Activated naive CD8-positive, alpha-beta T cell (primary cell): ENCODE measurements at regions not wholly inside any gene's neighbourhood (a gene's known extent, or its start where the extent isn't known, plus 50 kb on each side); places are given as distances from the start of the nearest gene placed in this dataset.

ENCODE experiments used
- H3K27ac Mint-ChIP-seq: one replicate; pipeline ENCODE4 v1.8.0; 2021; ENCODE audit warnings: mixed read lengths
- H3K27me3 Mint-ChIP-seq: one replicate; pipeline ENCODE4 v1.8.0; 2021; ENCODE audit warnings: mixed read lengths
- H3K36me3 Mint-ChIP-seq: one replicate; pipeline ENCODE4 v1.8.0; 2021; ENCODE audit warnings: mixed read lengths
- H3K4me1 Mint-ChIP-seq: one replicate; pipeline ENCODE4 v1.8.0; 2021; ENCODE audit warnings: low read depth, mixed read lengths
- H3K4me3 Mint-ChIP-seq: one replicate; pipeline ENCODE4 v1.8.0; 2021; ENCODE audit warnings: mild to moderate bottlenecking, mixed read lengths
- H3K9me3 Mint-ChIP-seq: one replicate; pipeline ENCODE4 v1.8.0; 2021; ENCODE audit warnings: low read depth, mixed read lengths

- no peaks in the 10 kb centered on the region for H3K36me3 Mint-ChIP-seq
- H3K27ac Mint-ChIP-seq: no peak overlapping the region
- no peak overlapping the region for H3K4me3 Mint-ChIP-seq
- peaks cover 12% of the 10 kb centered on the region for H3K9me3 Mint-ChIP-seq
- no peaks in the 10 kb centered on the region for H3K4me1 Mint-ChIP-seq
- H3K27me3 Mint-ChIP-seq: no peaks in the 10 kb centered on the region
Measured at GRCh38 chr13:90551253-90551652, 796.2 kb upstream of the MIR17HG start.

GRCh38 chr13:90552702-90553101 lies 794.8 kb upstream of the MIR17HG start:
- Mint-ChIP-seq H3K4me1 (no peaks in the 10 kb centered on the region), H3K27me3 (no peaks in the 10 kb centered on the region), H3K36me3 (no peaks in the 10 kb centered on the region), H3K27ac (no peak overlapping the region), H3K4me3 (no peak overlapping the region), H3K9me3 (peaks cover 9% of the 10 kb centered on the region)

- no peak overlapping the region for H3K4me3 Mint-ChIP-seq
- H3K36me3 Mint-ChIP-seq: no peaks in the 10 kb centered on the region
- no peaks in the 10 kb centered on the region for H3K27me3 Mint-ChIP-seq
- H3K4me1 Mint-ChIP-seq: no peaks in the 10 kb centered on the region
- H3K9me3 Mint-ChIP-seq: peaks cover 10% of the 10 kb centered on the region
- no peak overlapping the region for H3K27ac Mint-ChIP-seq
Measured at GRCh38 chr13:90553159-90553558, 794.3 kb upstream of the MIR17HG start.

DNA sequence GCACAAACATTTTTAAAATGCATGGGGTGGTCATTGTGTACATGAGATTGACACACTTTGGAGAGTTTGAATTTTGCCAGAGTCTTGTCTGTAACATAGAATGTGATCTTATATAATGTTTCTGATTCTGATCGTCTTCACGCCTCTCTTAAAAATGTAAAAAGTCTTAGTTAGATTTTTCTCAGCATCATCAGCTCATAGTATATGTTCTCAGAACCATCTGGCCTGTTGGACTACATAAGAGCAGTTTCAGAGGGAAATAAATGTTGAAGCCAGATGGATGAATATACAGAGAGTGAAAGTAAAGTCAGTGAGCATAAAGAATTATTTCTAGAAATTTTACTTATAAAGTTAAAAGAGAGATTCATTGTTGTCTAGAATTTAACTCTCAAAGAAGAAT lies 789.9 kb upstream of the MIR17HG start:
- peaks cover 13% of the 10 kb centered on the region for H3K9me3 Mint-ChIP-seq
- no peaks in the 10 kb centered on the region for H3K36me3 Mint-ChIP-seq
- no peak overlapping the region for H3K27ac Mint-ChIP-seq
- no peaks in the 10 kb centered on the region for H3K27me3 Mint-ChIP-seq
- H3K4me1 Mint-ChIP-seq: no peaks in the 10 kb centered on the region
- H3K4me3 Mint-ChIP-seq: no peak overlapping the region

- Mint-ChIP-seq H3K4me1 (no peaks in the 10 kb centered on the region), H3K36me3 (no peaks in the 10 kb centered on the region), H3K27me3 (no peaks in the 10 kb centered on the region), H3K27ac (no peak overlapping the region), H3K9me3 (peaks cover 7% of the 10 kb centered on the region), H3K4me3 (no peak overlapping the region)
Measured at GRCh38 chr13:90562443-90562842, 785.0 kb upstream of the MIR17HG start.

GRCh38 chr13:90564096-90564495 lies 783.4 kb upstream of the MIR17HG start:
- H3K27ac Mint-ChIP-seq: no peak overlapping the region
- H3K4me1 Mint-ChIP-seq: no peaks in the 10 kb centered on the region
- H3K4me3 Mint-ChIP-seq: no peak overlapping the region
- H3K36me3 Mint-ChIP-seq: no peaks in the 10 kb centered on the region
- H3K9me3 Mint-ChIP-seq: peaks cover 3% of the 10 kb centered on the region
- H3K27me3 Mint-ChIP-seq: no peaks in the 10 kb centered on the region

- H3K9me3 Mint-ChIP-seq: peaks cover 3% of the 10 kb centered on the region
- no peaks in the 10 kb centered on the region for H3K4me1 Mint-ChIP-seq
- no peaks in the 10 kb centered on the region for H3K36me3 Mint-ChIP-seq
- no peak overlapping the region for H3K4me3 Mint-ChIP-seq
- H3K27ac Mint-ChIP-seq: no peak overlapping the region
- no peaks in the 10 kb centered on the region for H3K27me3 Mint-ChIP-seq
Measured at GRCh38 chr13:90564566-90564965, 782.9 kb upstream of the MIR17HG start.

DNA sequence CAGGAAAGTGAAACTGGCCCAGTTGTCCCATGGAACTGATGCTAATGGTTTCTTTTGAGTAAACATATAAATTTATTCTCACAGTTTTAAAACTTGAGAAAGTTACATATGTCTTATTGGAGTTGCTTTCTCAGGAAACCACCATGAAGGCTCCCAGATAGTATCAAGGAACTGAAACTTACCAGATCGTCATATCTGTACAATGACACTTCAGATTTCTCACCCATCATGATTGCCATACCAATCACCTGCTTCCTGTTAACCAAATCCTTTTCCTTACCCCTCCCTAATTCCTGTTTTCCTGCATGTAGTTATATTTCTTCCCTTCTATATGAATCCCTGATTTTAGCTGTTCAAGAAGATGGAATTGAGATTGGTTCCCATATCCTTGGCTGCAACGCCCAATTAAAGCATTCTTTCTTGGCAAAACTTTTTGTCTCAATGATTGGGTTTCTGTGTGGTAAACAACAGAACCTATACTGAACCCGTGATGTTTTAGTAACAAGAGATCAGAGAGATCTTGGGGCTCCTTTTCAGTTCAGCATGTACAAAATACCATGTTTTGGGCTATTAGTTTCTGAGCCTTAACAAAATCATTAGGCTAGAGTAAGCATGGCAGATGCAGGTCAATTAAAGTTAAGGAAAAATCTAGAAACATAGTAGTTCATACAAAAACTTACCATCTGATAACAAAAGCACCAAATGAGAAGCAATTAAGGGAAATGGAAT lies 781.3 kb upstream of the MIR17HG start:
- no peaks in the 10 kb centered on the region for H3K4me1 Mint-ChIP-seq
- no peaks in the 10 kb centered on the region for H3K36me3 Mint-ChIP-seq
- peaks cover 3% of the 10 kb centered on the region for H3K9me3 Mint-ChIP-seq
- H3K4me3 Mint-ChIP-seq: no peak overlapping the region
- no peaks in the 10 kb centered on the region for H3K27me3 Mint-ChIP-seq
- no peak overlapping the region for H3K27ac Mint-ChIP-seq

DNA sequence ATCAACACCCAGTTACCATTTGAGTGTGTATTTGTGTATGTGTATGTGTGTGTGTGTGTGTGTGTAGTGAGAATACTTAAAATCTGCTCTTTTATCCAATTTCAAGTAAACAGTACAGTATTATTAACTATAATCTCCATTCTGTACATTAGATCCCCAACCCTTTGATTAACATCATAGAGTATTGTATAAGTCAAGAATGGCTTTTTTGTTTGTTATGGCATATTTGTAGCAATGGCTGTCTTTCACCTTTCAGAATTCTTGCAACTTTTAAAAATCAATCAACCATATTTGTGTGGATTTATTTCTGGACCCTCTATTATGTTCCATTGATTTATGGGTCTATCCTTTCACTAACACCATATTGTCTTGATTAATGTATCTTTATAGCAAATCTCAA lies 779.3 kb upstream of the MIR17HG start:
- no peaks in the 10 kb centered on the region for H3K36me3 Mint-ChIP-seq
- no peak overlapping the region for H3K27ac Mint-ChIP-seq
- H3K9me3 Mint-ChIP-seq: no peaks in the 10 kb centered on the region

DNA sequence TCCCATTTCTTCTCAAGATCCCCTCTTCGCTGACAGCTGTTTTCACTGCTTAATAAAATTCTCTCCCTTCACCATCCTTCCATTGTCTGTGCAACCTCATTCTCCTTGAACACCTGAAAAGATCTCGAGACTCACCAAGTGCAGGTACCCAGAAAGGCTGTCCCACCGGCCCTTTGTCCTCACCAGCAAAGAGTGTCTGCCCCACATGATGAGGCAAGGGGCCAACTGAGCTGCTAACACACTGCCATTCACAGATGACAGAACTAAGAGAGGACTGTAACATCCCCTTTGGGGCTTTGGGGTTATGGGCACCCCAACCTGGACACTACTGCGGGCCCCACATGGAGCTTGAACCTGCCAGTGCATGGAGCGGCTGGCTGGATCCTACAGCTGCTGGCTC lies 771.4 kb upstream of the MIR17HG start:
- no peaks in the 10 kb centered on the region for H3K36me3 Mint-ChIP-seq
- no peak overlapping the region for H3K27ac Mint-ChIP-seq
- H3K4me3 Mint-ChIP-seq: no peak overlapping the region
- H3K9me3 Mint-ChIP-seq: peaks cover 10% of the 10 kb centered on the region
- H3K27me3 Mint-ChIP-seq: no peaks in the 10 kb centered on the region
- H3K4me1 Mint-ChIP-seq: no peaks in the 10 kb centered on the region

More for the DNA sequence above, 779.3 kb upstream of the MIR17HG start:
- Mint-ChIP-seq H3K4me1 (no peaks in the 10 kb centered on the region), H3K27me3 (no peaks in the 10 kb centered on the region), H3K4me3 (no peak overlapping the region)

- Mint-ChIP-seq H3K9me3 (peaks cover 10% of the 10 kb centered on the region), H3K4me1 (no peaks in the 10 kb centered on the region), H3K27me3 (no peaks in the 10 kb centered on the region), H3K27ac (no peak overlapping the region), H3K36me3 (no peaks in the 10 kb centered on the region), H3K4me3 (no peak overlapping the region)
Measured at GRCh38 chr13:90577726-90578125, 769.8 kb upstream of the MIR17HG start.

DNA sequence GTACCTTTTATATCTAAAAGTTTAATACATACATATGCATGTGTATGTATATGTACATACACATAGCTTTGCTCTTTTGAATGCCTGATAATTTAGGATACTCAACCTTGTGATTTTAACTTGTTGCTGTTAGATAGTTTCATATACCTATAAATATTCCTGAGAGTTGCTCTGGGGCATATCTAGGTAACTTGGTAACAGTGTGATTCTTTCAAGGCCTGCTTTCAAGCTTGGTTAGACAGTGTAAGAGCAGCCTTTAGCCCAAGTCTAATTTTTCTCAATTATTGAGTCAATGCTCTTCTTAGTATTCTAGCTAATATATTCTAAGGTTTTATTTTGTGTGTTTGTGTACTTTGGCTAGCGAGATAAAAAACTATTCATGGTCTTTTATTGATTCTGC lies 762.1 kb upstream of the MIR17HG start:
- H3K4me3 Mint-ChIP-seq: no peak overlapping the region
- no peaks in the 10 kb centered on the region for H3K4me1 Mint-ChIP-seq
- H3K27ac Mint-ChIP-seq: no peak overlapping the region
- H3K36me3 Mint-ChIP-seq: no peaks in the 10 kb centered on the region
- peaks cover 3% of the 10 kb centered on the region for H3K9me3 Mint-ChIP-seq
- H3K27me3 Mint-ChIP-seq: no peaks in the 10 kb centered on the region

DNA sequence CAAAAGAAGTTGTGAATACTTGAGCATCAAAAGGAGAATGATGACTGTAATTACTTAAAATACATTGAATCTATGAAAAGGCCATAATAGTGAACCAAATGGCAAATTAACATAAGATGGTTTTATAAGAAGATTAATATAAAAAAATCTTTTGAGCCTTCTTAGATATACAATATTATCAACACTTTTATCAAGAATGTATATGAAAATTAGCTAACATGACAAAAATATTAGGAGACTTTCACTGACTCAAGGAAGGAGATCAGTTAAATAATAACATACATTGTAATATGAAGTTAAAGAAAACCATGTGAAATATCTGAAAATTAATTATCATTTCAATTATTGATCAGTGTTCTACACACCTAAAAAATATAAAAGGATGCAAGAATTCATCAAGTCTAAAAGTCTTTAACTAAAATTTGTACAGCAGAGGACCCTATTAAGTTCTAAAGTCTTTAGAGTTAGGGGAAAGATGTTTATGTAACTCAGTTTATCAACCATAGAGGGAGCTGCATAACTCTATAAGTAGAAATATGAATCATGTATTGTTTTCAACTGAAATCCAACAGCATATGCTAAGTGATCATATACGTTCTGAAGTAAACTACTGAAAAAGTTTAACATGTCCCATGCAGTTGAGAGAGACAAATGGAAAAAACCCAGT lies 756.1 kb upstream of the MIR17HG start:
- Mint-ChIP-seq H3K9me3 (peaks cover 3% of the 10 kb centered on the region), H3K27me3 (no peaks in the 10 kb centered on the region), H3K27ac (no peak overlapping the region), H3K36me3 (no peaks in the 10 kb centered on the region), H3K4me1 (no peaks in the 10 kb centered on the region), H3K4me3 (no peak overlapping the region)

- peaks cover 3% of the 10 kb centered on the region for H3K9me3 Mint-ChIP-seq
- H3K4me3 Mint-ChIP-seq: no peak overlapping the region
- no peaks in the 10 kb centered on the region for H3K36me3 Mint-ChIP-seq
- no peaks in the 10 kb centered on the region for H3K4me1 Mint-ChIP-seq
- no peaks in the 10 kb centered on the region for H3K27me3 Mint-ChIP-seq
- H3K27ac Mint-ChIP-seq: no peak overlapping the region
Measured at GRCh38 chr13:90591927-90592268, 755.6 kb upstream of the MIR17HG start.

GRCh38 chr13:90592943-90593342 lies 754.5 kb upstream of the MIR17HG start:
- H3K4me3 Mint-ChIP-seq: no peak overlapping the region
- H3K36me3 Mint-ChIP-seq: no peaks in the 10 kb centered on the region
- peaks cover 3% of the 10 kb centered on the region for H3K9me3 Mint-ChIP-seq
- no peaks in the 10 kb centered on the region for H3K4me1 Mint-ChIP-seq
- H3K27me3 Mint-ChIP-seq: no peaks in the 10 kb centered on the region
- no peak overlapping the region for H3K27ac Mint-ChIP-seq

GRCh38 chr13:90594681-90595080 lies 752.8 kb upstream of the MIR17HG start:
- H3K27me3 Mint-ChIP-seq: no peaks in the 10 kb centered on the region

More at GRCh38 chr13:90594681-90595080, 752.8 kb upstream of the MIR17HG start:
- Mint-ChIP-seq H3K36me3 (no peaks in the 10 kb centered on the region), H3K27ac (no peak overlapping the region), H3K4me1 (no peaks in the 10 kb centered on the region), H3K4me3 (no peak overlapping the region), H3K9me3 (peaks cover 8% of the 10 kb centered on the region)
